ENCODE measurements at regions not wholly inside any gene's neighbourhood (a gene's known extent, or its start where the extent isn't known, plus 50 kb on each side); places are given as distances from the start of the nearest gene placed in this dataset.
"Not testable (repeated sequence)": the region's sequence is repeated elsewhere in the genome, so short reads cannot be mapped to it uniquely, and the experiment has no call there.

DNA sequence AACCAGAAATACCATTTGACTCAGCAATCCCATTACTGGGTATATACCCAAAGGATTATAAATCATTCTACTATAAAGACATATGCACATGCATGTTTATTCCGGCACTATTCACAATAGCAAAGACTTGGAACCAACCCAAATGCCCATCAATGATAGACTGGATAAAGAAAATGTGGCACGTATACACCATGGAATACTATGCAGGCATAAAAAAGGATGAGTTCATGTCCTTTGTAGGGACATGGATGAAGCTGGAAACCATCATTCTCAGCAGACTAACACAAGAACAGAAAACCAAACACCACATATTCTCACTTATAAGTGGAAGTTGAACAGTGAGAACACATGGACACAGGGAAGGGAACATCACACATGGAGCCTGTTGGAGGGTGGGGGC, 158.2 kb downstream of the GXYLT1 start:
- intact Hi-C loops (cut with micrococcal nuclease); ATAC-seq; DNase-seq: not testable (repeated sequence)

DNA sequence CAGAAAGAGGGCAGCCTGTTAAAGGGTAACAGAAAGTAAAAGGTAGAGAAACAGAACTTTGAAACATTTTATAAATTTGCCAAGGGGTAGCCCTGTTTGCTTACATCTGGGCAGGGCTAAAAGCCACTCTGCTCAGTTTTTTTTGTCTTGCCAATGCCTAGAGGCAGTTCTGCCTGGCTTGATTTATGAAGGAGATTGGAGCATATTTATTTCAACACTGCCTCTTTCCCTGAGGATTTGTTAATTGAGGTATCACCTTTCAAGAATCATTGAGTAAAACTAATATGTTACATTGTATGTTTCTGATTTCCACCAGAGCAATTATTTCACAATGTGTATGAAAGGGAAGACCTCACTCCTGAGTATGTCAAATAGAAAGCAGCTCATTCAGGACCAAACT, 160.8 kb downstream of the GXYLT1 start:
- intact Hi-C loops (cut with micrococcal nuclease) = no loop called here
- ATAC-seq (no peak), DNase-seq (no peak)

DNA sequence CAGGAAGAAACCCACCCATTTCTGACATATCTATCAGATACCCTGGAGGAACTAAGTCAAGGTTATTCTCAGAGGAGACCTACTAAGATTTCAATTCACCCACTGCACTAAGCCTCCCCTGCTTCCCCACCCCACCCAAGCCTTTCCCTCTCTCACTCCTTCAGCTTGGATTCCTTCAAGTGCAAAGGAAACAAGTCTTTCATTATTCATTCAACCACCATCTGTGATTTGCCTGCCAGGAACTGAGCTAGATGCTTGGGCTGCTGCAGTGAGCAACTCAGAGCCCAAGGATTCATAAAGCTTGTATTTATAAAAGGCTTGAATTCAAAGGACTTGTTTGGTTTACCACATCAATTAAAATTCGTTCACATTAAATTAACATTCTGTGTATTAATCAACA, 161.3 kb downstream of the GXYLT1 start:
- intact Hi-C loops (cut with micrococcal nuclease) = no loop called here
- ATAC-seq = no peak
- DNase-seq = no peak

DNA sequence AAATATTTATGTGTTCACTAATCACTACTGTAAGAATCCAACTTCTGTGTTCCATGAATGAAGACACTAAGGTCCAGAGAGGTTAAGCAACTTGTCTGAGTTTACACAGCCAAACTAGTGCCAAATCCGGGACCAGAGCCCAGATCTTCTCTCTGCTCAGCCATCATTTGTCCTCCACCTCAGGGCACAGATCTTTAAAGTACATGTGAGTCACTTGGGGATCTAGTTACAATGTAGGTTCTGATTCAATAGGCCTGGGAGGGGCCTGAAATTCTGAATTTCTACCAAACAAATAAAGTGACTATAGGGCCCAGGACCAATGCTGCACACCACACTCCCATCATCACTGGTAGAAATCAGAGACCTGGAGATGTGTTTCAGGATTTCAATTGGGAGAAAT, 162.9 kb downstream of the GXYLT1 start:
- ATAC-seq = no peak
- DNase-seq = no peak
- intact Hi-C loops (cut with micrococcal nuclease) = no loop called here

DNA sequence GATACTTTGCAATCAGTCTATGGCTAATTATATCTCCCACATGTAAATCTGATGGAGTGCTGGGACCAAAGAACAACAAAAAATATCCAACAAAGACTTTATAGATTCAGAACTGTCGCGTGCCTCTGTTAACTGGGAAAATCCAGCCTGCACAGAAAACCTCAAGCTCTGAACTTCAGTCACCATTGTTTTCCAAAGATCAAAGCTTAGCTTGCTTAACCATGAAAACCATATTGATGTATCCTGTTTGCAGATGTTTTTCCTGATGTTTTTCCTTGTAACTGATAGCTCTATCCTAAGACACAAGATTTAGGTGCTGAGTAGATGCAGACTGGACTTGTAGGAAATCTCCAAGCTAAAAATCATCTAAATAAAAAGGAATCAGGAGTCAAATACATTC, 163.7 kb downstream of the GXYLT1 start:
- no peak for DNase-seq
- intact Hi-C loops (cut with micrococcal nuclease) = no loop called here

DNA sequence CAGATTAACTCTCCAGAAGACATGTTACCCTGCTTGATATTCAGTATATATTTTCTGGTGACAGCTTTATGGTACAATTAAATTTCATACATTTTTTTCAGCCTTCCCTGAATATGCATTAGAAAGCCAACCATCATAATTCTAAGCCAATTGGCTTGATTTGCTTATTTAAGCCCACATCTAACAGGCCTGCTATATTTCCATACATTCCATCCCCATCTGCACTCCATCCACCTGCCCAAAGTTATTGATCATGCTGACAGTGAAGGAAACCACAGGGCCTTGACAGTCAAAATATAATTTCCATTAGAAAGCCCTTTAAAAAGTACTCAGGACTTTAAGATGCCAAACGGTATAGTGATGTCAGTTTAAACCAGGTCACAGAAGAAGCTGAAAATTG, 164.3 kb downstream of the GXYLT1 start:
- DNase-seq (no peak), ATAC-seq (no peak)
- intact Hi-C loops (cut with micrococcal nuclease) = no loop called here

More for the DNA sequence above, 163.7 kb downstream of the GXYLT1 start:
- ATAC-seq = no peak

DNA sequence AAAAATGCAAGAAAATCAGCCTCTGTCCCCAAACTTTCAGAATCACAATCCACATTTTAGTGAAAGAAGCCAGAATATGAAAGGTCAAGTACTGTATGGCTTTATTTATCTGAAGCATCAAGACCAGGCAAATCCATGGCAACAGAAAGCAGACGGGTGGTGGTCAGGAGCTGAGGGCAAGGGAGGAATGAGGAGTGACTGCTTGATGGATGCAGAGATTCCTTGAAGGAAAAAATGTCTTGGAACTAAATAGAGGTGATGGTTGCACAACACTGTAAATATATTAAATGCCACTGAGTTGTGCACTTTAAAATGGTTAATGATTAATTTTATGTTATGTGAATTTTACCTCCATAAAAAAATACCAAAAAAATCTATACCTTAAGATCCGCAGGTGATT, 165.1 kb downstream of the GXYLT1 start:
- DNase-seq (no peak), ATAC-seq (no peak)
- intact Hi-C loops (cut with micrococcal nuclease) = no loop called here

DNA sequence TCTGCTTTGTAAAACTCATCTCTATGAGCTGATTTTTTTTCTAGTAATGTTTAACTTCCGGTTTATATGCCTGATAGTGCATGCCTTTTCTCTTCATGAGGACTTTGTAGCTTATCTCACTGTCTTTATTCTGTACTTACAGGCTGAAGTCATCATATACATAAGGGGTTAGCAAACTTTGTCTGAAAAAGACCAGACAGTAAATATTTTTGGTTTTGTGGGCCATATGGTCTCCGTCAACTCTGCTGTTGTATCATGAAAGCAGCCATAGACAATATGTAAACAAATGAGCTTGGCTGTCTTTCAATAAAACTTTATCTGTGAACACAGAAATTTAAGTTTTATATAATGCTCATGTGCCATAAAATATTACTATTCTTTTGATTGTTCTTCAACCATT, 172.1 kb downstream of the GXYLT1 start:
- ATAC-seq = no peak
- intact Hi-C loops (cut with micrococcal nuclease) = no loop called here
- DNase-seq = no peak

DNA sequence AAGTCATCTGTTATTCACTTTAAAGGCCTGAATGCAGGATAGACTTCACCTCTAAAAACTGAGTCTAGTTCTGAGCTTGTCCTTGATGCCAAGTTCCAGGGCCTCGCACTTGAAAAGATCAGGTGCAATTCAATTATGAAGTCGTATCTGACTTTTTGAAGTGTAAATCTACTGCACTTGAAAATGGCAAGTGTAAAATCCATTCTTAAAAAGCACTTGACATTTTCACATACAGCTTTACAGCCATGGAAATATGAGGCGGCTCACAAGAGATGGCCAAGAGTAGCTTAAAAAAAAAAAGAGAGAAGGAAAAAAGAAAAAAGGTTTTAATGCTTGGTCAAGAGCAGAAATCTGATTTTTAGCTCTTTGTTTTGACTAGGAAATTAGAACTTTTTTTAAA, 172.5 kb downstream of the GXYLT1 start:
- intact Hi-C loops (cut with micrococcal nuclease) = no loop called here
- ATAC-seq = no peak
- DNase-seq = no peak

DNA sequence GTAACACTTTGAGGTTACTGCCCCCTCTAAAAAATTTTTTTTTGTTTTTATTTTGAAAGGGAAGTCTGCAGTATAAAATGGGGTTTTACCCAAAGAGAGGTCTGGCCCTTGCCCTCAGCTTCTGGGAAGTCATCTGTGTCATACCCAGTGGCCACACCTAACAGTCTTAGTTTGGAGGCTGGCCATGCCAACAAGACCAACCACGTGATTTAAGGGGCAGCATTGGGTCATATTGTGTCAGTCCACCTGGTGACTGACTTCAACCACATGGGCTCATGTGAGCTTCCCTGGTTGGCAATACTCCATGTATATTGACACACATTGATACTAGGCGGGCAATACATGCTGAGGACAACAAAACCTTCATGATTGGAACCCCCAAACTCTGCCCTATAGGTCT, 173.9 kb downstream of the GXYLT1 start:
- no peak for DNase-seq

DNA sequence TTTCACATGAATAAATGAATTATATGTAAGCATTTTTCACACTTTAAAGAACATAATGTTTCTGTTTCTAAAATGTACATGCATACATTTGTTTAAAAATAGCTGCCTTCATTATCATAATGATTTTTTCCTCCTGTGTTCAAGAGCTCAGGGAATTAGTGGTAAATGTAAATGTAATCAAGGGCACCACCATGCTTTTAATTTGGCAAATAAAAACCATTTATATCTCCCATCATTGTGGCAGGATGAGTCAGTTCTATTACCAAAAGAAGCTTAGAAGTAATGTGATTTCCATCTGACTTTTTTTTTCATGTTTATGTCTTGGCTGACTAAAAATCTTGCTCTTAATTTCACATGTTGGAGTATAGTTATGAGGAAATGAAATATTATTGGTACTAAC, 176.1 kb downstream of the GXYLT1 start:
- intact Hi-C loops (cut with micrococcal nuclease) = no loop called here
- ATAC-seq (no peak), DNase-seq (no peak)

More for the DNA sequence above, 173.9 kb downstream of the GXYLT1 start:
- no peak for ATAC-seq
- intact Hi-C loops (cut with micrococcal nuclease) = no loop called here

DNA sequence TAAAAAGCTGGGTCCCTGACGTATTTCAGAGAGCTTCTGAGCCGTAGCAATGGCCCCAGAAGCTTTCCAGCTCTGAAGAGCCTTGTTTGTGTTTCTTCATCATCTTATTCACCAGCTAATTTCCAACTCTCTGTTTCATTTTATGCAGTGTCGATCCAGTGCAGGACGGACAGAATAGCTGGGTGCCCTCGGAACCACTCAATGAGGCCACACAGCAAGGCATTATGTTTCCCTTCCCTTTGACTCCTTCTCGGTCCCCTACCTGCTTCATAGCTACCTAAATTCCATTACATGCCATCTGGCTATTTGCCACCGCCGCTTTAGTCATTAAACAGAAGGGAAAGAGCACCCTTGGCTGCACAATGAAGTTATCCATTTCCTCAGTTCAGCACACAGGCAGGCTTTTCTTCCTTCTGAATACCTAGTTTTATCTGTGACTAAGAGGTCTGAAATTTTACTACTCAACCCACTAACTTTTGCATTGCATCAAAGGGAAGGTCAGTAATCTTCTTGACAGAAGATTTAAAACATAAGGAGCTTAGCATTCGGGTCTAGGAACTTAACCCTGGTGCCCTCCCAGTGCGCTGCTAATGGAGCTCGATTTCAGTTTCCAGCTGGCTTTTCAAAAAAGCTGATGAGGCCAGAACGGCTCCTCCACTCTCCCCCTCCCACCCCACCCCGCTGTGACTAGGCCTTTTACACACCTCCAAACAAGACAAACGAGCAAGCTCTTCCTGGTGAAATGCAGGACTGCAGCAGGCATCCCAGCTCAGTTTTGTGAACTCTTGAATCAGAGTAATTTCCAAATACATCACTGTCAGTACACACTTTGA, 176.8 kb downstream of the GXYLT1 start:
- ATAC-seq (no peak), DNase-seq (no peak)
- intact Hi-C loops (cut with micrococcal nuclease) = no loop called here

DNA sequence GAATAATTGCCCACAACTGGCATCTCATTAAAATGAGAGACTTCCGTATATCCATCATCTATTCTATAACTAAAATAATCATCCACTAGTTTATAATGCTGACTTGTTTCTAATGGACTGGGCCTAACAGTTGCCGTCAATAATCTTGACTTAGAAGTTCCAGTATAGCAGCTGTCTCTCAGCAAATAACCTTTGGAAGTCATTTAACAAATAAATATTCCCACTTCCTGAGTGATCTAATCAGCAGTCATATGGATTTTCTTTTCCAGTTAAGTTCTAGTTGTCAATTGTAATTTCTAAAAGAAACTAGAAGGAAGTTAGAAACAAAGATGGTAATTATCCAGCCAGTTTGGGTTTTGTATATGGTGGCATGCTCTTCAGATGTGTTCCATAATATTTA, 177.8 kb downstream of the GXYLT1 start:
- ATAC-seq (no peak), DNase-seq (no peak)
- intact Hi-C loops (cut with micrococcal nuclease) = no loop called here

DNA sequence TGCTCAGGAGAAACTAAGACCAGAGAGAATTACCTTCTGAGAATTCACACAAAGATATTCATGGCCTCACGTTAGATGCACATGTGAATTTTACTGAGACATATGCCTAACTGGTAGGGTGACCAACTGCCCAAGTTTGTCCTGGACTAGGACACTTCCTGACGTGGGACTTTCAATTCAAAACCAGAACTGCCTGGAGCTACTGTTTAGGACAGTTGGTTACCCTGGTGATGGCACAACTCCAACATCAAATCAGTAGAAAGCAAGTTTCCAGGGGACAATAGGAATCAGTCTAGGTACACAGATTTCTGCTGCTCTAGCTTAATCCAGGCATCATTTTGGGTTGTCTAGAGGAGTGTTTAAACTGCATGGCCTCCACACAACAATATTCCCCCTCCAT, 178.7 kb downstream of the GXYLT1 start:
- ATAC-seq = no peak
- intact Hi-C loops (cut with micrococcal nuclease) = no loop called here

DNA sequence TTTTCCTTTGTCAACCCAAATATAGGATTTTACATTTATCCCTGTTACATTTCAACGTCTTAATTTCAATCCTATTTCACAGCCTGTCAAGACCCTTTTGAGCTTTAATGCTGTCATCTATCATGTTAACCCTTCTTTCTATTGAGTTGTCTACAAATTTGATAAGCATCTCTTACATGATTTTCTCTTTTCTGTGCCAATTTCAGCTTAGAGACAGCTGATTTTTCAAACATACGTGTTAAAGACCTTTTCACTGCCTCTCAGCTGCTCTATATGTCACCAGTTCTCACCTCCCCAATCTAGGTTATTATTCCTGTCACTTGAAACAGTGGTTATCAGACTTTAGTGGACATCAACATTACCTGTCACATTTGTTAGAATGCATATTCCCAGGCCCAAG, 181.3 kb downstream of the GXYLT1 start:
- ATAC-seq (no peak), DNase-seq (no peak)
- intact Hi-C loops (cut with micrococcal nuclease) = no loop called here

More for the DNA sequence above, 178.7 kb downstream of the GXYLT1 start:
- no peak for DNase-seq

DNA sequence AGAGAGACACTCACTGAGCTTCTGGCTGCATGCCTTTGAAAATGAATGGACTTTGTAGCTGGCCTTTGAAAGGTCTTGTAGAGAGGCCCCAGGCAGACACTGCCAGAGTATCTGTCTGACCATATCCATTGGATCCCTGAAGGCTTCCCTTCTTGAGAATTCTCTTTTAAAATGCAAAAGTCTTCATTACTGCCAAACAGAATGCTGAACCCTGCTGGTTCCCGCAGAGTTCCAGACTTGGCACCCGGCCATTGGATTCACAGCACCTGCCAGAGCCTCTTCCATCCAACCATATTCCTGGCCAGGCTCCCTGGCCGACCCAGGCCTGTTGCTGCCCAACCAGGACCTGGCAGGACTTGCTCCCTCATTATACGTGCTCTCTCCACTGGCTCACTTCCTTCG, 182.5 kb downstream of the GXYLT1 start:
- DNase-seq (peak; percentile 48), ATAC-seq (peak; percentile 20)
- intact Hi-C loops (cut with micrococcal nuclease) = no loop called here

DNA sequence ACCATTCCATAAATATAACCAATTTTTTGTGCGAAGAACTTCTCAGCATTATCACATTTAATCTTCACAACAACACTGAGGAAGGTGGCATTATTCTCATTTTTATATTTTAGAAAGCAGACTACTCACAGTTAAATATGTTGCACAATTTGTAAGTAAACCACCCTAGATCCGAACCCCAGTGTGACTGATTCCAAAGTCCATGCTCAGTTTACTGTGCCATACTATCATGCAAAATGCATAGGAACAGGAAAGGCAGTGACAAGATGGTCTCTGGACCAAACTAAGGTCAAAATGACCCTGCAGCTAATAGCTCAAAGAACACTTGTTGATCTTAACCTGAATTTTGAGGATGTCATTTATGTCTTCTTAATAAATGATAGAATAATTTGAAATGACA, 185.4 kb downstream of the GXYLT1 start:
- DNase-seq (no peak), ATAC-seq (no peak)
- intact Hi-C loops (cut with micrococcal nuclease) = no loop called here

DNA sequence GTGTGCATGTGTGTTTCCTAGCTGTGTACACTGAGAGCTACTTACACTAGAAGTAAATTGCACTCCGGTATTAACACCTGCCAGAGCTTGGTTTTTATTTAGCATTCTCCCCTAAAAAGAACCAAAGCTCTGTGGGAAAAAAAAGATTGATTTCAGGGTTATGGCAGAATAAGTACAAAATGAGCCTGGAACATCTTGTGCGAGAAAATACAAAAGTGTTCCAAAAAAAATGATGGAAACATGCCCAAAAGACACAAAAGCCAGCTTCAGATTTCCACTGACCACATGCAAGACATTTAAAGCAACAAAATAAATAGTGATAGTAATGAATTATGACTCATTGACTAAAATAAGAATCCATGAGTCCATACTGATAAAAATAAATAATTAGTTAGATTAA, 188.3 kb downstream of the GXYLT1 start:
- ATAC-seq = peak; percentile 30
- DNase-seq = no peak
- intact Hi-C loops (cut with micrococcal nuclease) = no loop called here

DNA sequence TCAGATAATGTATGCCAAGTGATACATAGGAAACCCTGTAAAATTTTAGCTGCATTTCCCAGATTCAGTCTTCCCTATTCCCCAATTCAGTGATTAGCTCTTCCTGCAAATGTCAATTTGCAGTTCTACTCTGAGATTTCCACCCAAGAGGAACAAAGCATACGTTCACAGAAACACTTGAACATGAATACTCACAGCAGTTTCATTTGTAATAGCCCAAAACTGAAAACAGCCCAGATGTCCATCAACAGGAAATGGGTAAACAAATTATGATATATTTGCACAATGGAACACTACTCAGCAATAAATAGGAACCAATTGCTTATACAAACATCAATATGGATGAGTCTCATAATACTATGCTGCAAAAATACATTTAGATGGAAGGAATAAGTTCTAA, 194.2 kb downstream of the GXYLT1 start:
- ATAC-seq (no peak), DNase-seq (no peak)
- intact Hi-C loops (cut with micrococcal nuclease) = no loop called here

DNA sequence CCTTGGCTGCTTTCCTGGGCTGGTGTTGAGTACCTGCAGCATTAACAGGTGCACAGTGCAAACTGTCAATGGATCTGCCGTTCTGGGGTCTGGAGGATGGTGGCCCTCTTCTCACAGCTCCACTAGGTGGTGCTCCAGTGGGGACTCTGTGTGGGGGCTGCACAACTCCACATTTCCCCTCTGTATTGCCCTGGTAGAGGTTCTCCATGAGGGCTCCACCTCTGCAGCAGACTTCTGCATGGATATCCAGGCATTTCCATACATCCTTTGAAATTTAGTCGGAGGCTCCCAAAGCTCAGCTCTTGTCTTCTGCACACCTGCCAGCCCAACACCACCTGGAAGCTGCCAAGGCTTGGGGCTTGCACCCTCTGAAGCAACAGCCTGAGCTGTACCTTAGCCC, 198.6 kb downstream of the GXYLT1 start:
- ATAC-seq = no peak
- no peak for DNase-seq
- intact Hi-C loops (cut with micrococcal nuclease) = no loop called here

DNA sequence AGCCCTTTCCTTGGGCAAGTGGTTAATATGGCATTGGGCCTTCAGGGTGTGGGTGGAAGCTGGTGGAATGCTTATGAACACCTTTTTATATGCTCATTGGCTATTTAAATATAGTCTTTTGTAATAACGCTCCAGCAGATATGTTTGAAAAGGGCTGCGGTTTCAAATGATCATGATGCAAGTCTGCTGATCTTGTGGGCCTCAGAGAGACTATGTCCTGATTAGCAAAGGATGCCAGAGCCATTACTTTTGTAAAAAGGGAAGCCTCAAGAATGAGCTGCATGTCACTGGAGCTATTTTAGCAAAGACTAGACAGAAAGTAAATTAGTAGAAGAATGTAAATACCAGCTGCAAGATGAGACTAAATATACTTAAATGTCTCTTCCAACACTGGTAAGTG, 200.5 kb downstream of the GXYLT1 start:
- intact Hi-C loops (cut with micrococcal nuclease) = no loop called here
- ATAC-seq (no peak), DNase-seq (no peak)

DNA sequence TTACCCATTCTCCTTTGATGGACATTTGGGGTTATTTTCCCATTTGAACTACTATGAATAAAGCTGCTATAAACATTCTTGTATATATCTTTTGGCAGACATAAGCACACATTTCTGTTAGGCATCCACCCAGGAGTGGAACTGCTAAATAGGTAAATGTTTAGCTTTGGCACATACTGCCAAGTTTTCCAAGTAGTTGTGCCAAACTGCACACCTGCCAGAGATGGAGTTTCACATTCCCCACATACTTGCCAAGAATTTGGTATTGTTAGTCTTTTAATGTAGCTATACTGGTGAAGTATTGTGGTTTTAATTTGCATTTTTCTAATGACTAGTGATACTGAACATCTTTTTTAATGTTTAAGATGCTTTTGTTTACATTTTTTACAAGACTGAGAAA, 201.0 kb downstream of the GXYLT1 start:
- DNase-seq (no peak), ATAC-seq (no peak)
- intact Hi-C loops (cut with micrococcal nuclease) = no loop called here
